H9 (cell line): ENCODE measurements at regions not wholly inside any gene's neighbourhood (a gene's known extent, or its start where the extent isn't known, plus 50 kb on each side); places are given as distances from the start of the nearest gene placed in this dataset.

ENCODE experiments used
- DNase-seq: peaks from one replicate; pipeline ENCODE4 v3.0.0-alpha.2; 2017
- H2AFZ ChIP-seq: one replicate; pipeline ENCODE4 v1.6.1; 2013; ENCODE audit warnings: mild to moderate bottlenecking, low read length, control low read depth, moderate library complexity
- H2AK5ac ChIP-seq: 2 replicates; pipeline ENCODE4 v1.6.1; 2013; ENCODE audit warnings: low read length, control low read depth, mixed read lengths; ENCODE audit not compliant: insufficient read length
- H2BK120ac ChIP-seq: one replicate; pipeline ENCODE4 v1.6.1; 2013; ENCODE audit warnings: low read depth, mild to moderate bottlenecking, low read length, control low read depth, inconsistent platforms; ENCODE audit not compliant: poor library complexity, severe bottlenecking
- H2BK12ac ChIP-seq: 2 replicates; pipeline ENCODE4 v1.6.1; 2013; ENCODE audit warnings: low read length, control low read depth, mixed read lengths, low read depth; ENCODE audit not compliant: insufficient read length
- H2BK15ac ChIP-seq: 2 replicates; pipeline ENCODE4 v1.6.1; 2013; ENCODE audit warnings: low read depth, low read length, control low read depth
- H2BK20ac ChIP-seq: one replicate; pipeline ENCODE4 v1.6.1; 2013; ENCODE audit warnings: low read depth, mild to moderate bottlenecking, low read length, control low read depth, inconsistent platforms; ENCODE audit not compliant: poor library complexity, severe bottlenecking
- H2BK5ac ChIP-seq: 2 replicates; pipeline ENCODE4 v1.6.1; 2013; ENCODE audit warnings: low read length, control low read depth, mixed read lengths; ENCODE audit not compliant: insufficient read length
- H3K14ac ChIP-seq: 2 replicates; pipeline ENCODE4 v1.6.1; 2013; ENCODE audit warnings: low read length, control low read depth; ENCODE audit not compliant: insufficient read depth
- H3K18ac ChIP-seq: 2 replicates; pipeline ENCODE4 v1.6.1; 2013; ENCODE audit warnings: low read depth, mild to moderate bottlenecking, mixed read lengths, low read length, control low read depth; ENCODE audit not compliant: insufficient read length
- H3K23ac ChIP-seq: 2 replicates; pipeline ENCODE4 v1.6.1; 2013; ENCODE audit warnings: low read length, control low read depth, mixed read lengths, low read depth; ENCODE audit not compliant: insufficient read length
- H3K23me2 ChIP-seq: 2 replicates; pipeline ENCODE4 v1.6.1; 2013; ENCODE audit warnings: low read depth, mild to moderate bottlenecking, mixed read lengths, low read length, control low read depth; ENCODE audit not compliant: insufficient read length, poor library complexity, severe bottlenecking
- H3K27ac ChIP-seq: 2 replicates; pipeline ENCODE4 v1.5.1; 2013; ENCODE audit warnings: low read length, control low read depth, mixed read lengths, low read depth; ENCODE audit not compliant: insufficient read length
- H3K27me3 ChIP-seq: 2 replicates; pipeline ENCODE4 v1.6.1; 2013; ENCODE audit warnings: low read length, control low read depth, inconsistent platforms; ENCODE audit not compliant: insufficient read depth
- H3K4ac ChIP-seq: 2 replicates; pipeline ENCODE4 v1.6.1; 2013; ENCODE audit warnings: low read depth, mild to moderate bottlenecking, control low read depth, inconsistent platforms, low read length, moderate library complexity
- H3K4me1 ChIP-seq: 2 replicates; pipeline ENCODE4 v1.6.1; 2013; ENCODE audit warnings: low read length, control low read depth, inconsistent platforms; ENCODE audit not compliant: insufficient read depth
- H3K4me2 ChIP-seq: 2 replicates; pipeline ENCODE4 v1.6.1; 2013; ENCODE audit warnings: low read length, control low read depth, mixed read lengths; ENCODE audit not compliant: insufficient read length, insufficient read depth
- H3K56ac ChIP-seq: 2 replicates; pipeline ENCODE4 v1.6.1; 2013; ENCODE audit warnings: low read depth, mild to moderate bottlenecking, mixed read lengths, low read length, control low read depth; ENCODE audit not compliant: insufficient read length
- H3K79me1 ChIP-seq: 2 replicates; pipeline ENCODE4 v1.6.1; 2013; ENCODE audit warnings: low read depth, mild to moderate bottlenecking, moderate library complexity, low read length, control low read depth, inconsistent platforms; ENCODE audit not compliant: insufficient read depth, poor library complexity, severe bottlenecking
- H3K79me2 ChIP-seq: 2 replicates; pipeline ENCODE4 v1.6.1; 2013; ENCODE audit warnings: low read length, control low read depth, inconsistent platforms; ENCODE audit not compliant: insufficient read depth
- H3K9ac ChIP-seq: 2 replicates; pipeline ENCODE4 v1.6.1; 2013; ENCODE audit warnings: low read length, control low read depth, mixed read lengths; ENCODE audit not compliant: insufficient read length; ENCODE audit errors: extremely low read depth
- H3K9me3 ChIP-seq: one replicate; pipeline ENCODE4 v1.6.1; 2013; ENCODE audit warnings: low read depth, low read length, inconsistent platforms; ENCODE audit not compliant: control insufficient read depth
- H3T11ph ChIP-seq: one replicate; pipeline ENCODE4 v1.6.1; 2013; ENCODE audit warnings: mild to moderate bottlenecking, low read length, control low read depth, inconsistent platforms
- H4K20me1 ChIP-seq: one replicate; pipeline ENCODE4 v1.6.1; 2013; ENCODE audit not compliant: control insufficient read depth, insufficient read length, insufficient read depth
- H4K5ac ChIP-seq: 2 replicates; pipeline ENCODE4 v1.6.1; 2013; ENCODE audit warnings: low read depth, mild to moderate bottlenecking, mixed read lengths, low read length, control low read depth; ENCODE audit not compliant: insufficient read length
- H4K8ac ChIP-seq: replicated peaks from 2 replicates; pipeline ENCODE4 v1.6.1; 2013; ENCODE audit warnings: low read length, control low read depth, mixed read lengths, low read depth; ENCODE audit not compliant: insufficient read length
- H4K91ac ChIP-seq: 2 replicates; pipeline ENCODE4 v1.6.1; 2013; ENCODE audit warnings: low read depth, mild to moderate bottlenecking, moderate library complexity, mixed read lengths, low read length, control low read depth; ENCODE audit not compliant: insufficient read length
- H3K27ac Mint-ChIP-seq, 3 experiments: 2 replicates in 2 of 3; 3 replicates in 1 of 3; pipeline ENCODE4 v1.8.0; 2020 to 2021; ENCODE audit warnings: mixed read lengths in 3 of 3, mild to moderate bottlenecking in 1 of 3, moderate library complexity in 1 of 3
- H3K27me3 Mint-ChIP-seq: 2 replicates; pipeline ENCODE4 v1.8.0; 2021; ENCODE audit warnings: low read depth, mild to moderate bottlenecking, moderate library complexity, mixed read lengths
- H3K36me3 Mint-ChIP-seq, 3 experiments: 2 replicates in 2 of 3; 3 replicates in 1 of 3; pipeline ENCODE4 v1.8.0; 2020 to 2021; ENCODE audit warnings: low read depth in 3 of 3, mixed read lengths in 3 of 3; ENCODE audit not compliant: insufficient read depth in 1 of 3
- H3K4me1 Mint-ChIP-seq, 2 experiments: 2 replicates each; pipeline ENCODE4 v1.8.0; 2020; ENCODE audit warnings: mixed read lengths in 2 of 2
- H3K4me3 Mint-ChIP-seq, 2 experiments: 2 replicates in 1 of 2; 3 replicates in 1 of 2; pipeline ENCODE4 v1.8.0; 2020 to 2021; ENCODE audit warnings: mild to moderate bottlenecking in 2 of 2, mixed read lengths in 2 of 2, moderate library complexity in 1 of 2
- H3K9me3 Mint-ChIP-seq, 2 experiments: 2 replicates in 1 of 2; 3 replicates in 1 of 2; pipeline ENCODE4 v1.8.0; 2020; ENCODE audit warnings: mild to moderate bottlenecking in 2 of 2, mixed read lengths in 2 of 2, moderate library complexity in 1 of 2
- WGBS: extraction: QIAGEN DNeasy Blood & Tissue Kit; methylation state at CpG from one replicate; pipeline ENCODE4 v1.1.7; 2013; ENCODE audit warnings: missing lambda C conversion rate, low lambda C conversion rate, mixed read lengths; ENCODE audit not compliant: insufficient read length; ENCODE audit errors: extremely low coverage; 5-methylcytosine and 5-hydroxymethylcytosine counted together
- TF ChIP-seq, protein P1 (sequence below): fragments of 200-600 bp; sonication (generic); conservative IDR thresholded peaks from 3 replicates; pipeline ENCODE4 v1.8.0; 2021; ENCODE audit warnings: antibody characterized with exemption, mild to moderate bottlenecking

DNA sequence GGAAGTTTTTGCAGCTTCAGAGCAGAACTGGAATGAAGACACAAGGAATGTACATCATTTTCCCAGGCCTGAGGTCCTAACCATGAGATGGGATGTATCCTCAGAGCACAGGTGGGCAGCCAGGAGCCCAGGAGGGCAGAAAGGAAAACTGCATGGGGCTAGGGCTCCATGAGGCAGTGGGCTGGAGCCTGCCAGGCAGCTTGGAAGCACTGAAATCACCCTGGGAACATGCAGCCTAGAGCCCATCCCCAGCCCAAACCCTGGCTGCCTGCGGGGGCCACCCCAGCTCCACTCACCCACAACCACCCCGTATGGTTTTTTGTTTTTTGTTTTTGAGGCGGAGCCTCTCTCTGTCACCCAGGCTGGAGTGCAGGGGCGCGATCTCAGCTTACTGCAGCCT lies 86.2 kb upstream of the SIAH1 start:
- TF ChIP-seq, protein P1, sequence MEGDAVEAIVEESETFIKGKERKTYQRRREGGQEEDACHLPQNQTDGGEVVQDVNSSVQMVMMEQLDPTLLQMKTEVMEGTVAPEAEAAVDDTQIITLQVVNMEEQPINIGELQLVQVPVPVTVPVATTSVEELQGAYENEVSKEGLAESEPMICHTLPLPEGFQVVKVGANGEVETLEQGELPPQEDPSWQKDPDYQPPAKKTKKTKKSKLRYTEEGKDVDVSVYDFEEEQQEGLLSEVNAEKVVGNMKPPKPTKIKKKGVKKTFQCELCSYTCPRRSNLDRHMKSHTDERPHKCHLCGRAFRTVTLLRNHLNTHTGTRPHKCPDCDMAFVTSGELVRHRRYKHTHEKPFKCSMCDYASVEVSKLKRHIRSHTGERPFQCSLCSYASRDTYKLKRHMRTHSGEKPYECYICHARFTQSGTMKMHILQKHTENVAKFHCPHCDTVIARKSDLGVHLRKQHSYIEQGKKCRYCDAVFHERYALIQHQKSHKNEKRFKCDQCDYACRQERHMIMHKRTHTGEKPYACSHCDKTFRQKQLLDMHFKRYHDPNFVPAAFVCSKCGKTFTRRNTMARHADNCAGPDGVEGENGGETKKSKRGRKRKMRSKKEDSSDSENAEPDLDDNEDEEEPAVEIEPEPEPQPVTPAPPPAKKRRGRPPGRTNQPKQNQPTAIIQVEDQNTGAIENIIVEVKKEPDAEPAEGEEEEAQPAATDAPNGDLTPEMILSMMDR, result no peak
- Histone ChIP-seq H3K56ac (no peak overlapping the region), H3K9me3 (no peaks in the 10 kb centered on the region), H3K79me2 (no peaks in the 10 kb centered on the region), H3K4me1 (no peaks in the 10 kb centered on the region), H2BK15ac (no peak overlapping the region), H3T11ph (no peak overlapping the region), H4K20me1 (no peaks in the 10 kb centered on the region), H3K4ac (no peak overlapping the region), H4K91ac (no peak overlapping the region), H3K79me1 (no peaks in the 10 kb centered on the region), H2BK12ac (no peak overlapping the region), H3K23me2 (no peaks in the 10 kb centered on the region), H3K9ac (no peak overlapping the region), H3K23ac (no peak overlapping the region), H3K27me3 (no peaks in the 10 kb centered on the region), H3K18ac (no peak overlapping the region), H3K14ac (no peak overlapping the region), H3K27ac (no peak overlapping the region), H3K4me2 (no peak overlapping the region), H2BK120ac (no peak overlapping the region), H4K5ac (no peak overlapping the region), H2AK5ac (no peak overlapping the region), H2BK5ac (no peak overlapping the region), H2AFZ (no peak overlapping the region), H4K8ac (no peak overlapping the region), H2BK20ac (no peak overlapping the region)
- Mint-ChIP-seq H3K27me3 (no peaks in the 10 kb centered on the region), H3K27ac (no peak overlapping the region), H3K36me3 (peaks cover 0 to 1% (median 0%) of the 10 kb centered on the region in 3 experiments; a peak in 2 of 7 replicates), H3K4me3 (no peak overlapping the region), H3K4me1 (no peaks in the 10 kb centered on the region), H3K9me3 (peaks cover 5 to 10% of the 10 kb centered on the region in 2 experiments; a peak in 4 of 5 replicates)
- no peak for DNase-seq
- no CpG with 5 or more reads among the region's 5 CpGs for WGBS
